D721Med (cell line): ENCODE measurements at regions not wholly inside any gene's neighbourhood (a gene's known extent, or its start where the extent isn't known, plus 50 kb on each side); places are given as distances from the start of the nearest gene placed in this dataset.

Source experiments
- DNase-seq: peaks from one replicate; pipeline ENCODE4 v3.0.0; 2011; ENCODE audit warnings: low spot score; ENCODE audit not compliant: insufficient read length
- FAIRE-seq: peaks from 2 replicates; lab custom pipeline; 2011; peaks lifted over from hg19 to GRCh38; lab: Jason Lieb, UNC
- CTCF ChIP-seq: IDR thresholded peaks from 2 replicates; pipeline ENCODE4 v1.5.1; 2012; ENCODE audit warnings: mild to moderate bottlenecking, control low read depth; ENCODE audit not compliant: insufficient read depth; ENCODE audit errors: missing control alignments

GRCh38 chr13:56907766-56908165, 233.0 kb upstream of the PRR20A start:
- no peak for FAIRE-seq
- DNase-seq = no peak
- TF ChIP-seq CTCF = no peak

GRCh38 chr13:56909896-56910600, 230.7 kb upstream of the PRR20A start:
- FAIRE-seq (no peak), DNase-seq (no peak)
- no peak for TF ChIP-seq CTCF

- TF ChIP-seq CTCF = no peak
- DNase-seq = no peak
- FAIRE-seq = no peak
These were observed 222.8 kb upstream of the PRR20A start for GRCh38 chr13:56917966-56918365.

GRCh38 chr13:56923626-56924140, 217.0 kb upstream of the PRR20A start:
- no peak for TF ChIP-seq CTCF
- FAIRE-seq (no peak), DNase-seq (no peak)

- FAIRE-seq = no peak
- no peak for DNase-seq
- no peak for TF ChIP-seq CTCF
These were observed 216.3 kb upstream of the PRR20A start for GRCh38 chr13:56924401-56924800.

GRCh38 chr13:56932104-56932503, 208.6 kb upstream of the PRR20A start:
- TF ChIP-seq CTCF = no peak
- FAIRE-seq (no peak), DNase-seq (no peak)

- DNase-seq (no peak), FAIRE-seq (no peak)
- no peak for TF ChIP-seq CTCF
These were observed 186.8 kb upstream of the PRR20A start for GRCh38 chr13:56953965-56954364.
